ENCODE measurements at regions not wholly inside any gene's neighbourhood (a gene's known extent, or its start where the extent isn't known, plus 50 kb on each side); places are given as distances from the start of the nearest gene placed in this dataset.

DNA sequence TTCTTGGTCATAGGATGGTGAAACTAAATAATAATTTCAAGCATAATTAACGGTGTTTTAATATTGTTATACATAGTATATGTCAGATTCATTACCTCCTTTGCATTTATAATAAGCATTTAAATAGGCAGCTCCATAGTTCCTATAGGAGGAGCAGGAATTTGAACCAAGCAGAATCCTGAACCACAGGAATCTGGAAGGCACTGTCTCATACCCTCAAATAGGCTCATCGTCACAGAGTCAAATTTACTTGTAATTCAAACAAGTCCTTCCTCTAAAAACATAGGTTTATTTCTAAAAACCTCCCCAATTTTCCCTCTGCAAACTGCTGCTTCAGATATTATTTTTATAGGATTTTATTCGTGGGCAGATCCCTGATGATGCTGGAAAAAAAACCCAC, 376.3 kb upstream of the ARHGEF26 start:
- no peak for TF ChIP-seq POLR2AphosphoS5 (IDR thresholded peaks at IDR 0.05; ENCODE audit: low read depth, low read length)
- TF ChIP-seq, protein P1, sequence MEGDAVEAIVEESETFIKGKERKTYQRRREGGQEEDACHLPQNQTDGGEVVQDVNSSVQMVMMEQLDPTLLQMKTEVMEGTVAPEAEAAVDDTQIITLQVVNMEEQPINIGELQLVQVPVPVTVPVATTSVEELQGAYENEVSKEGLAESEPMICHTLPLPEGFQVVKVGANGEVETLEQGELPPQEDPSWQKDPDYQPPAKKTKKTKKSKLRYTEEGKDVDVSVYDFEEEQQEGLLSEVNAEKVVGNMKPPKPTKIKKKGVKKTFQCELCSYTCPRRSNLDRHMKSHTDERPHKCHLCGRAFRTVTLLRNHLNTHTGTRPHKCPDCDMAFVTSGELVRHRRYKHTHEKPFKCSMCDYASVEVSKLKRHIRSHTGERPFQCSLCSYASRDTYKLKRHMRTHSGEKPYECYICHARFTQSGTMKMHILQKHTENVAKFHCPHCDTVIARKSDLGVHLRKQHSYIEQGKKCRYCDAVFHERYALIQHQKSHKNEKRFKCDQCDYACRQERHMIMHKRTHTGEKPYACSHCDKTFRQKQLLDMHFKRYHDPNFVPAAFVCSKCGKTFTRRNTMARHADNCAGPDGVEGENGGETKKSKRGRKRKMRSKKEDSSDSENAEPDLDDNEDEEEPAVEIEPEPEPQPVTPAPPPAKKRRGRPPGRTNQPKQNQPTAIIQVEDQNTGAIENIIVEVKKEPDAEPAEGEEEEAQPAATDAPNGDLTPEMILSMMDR (IDR thresholded peaks at IDR 0.05) = no peak
- TF ChIP-seq, protein P2, sequence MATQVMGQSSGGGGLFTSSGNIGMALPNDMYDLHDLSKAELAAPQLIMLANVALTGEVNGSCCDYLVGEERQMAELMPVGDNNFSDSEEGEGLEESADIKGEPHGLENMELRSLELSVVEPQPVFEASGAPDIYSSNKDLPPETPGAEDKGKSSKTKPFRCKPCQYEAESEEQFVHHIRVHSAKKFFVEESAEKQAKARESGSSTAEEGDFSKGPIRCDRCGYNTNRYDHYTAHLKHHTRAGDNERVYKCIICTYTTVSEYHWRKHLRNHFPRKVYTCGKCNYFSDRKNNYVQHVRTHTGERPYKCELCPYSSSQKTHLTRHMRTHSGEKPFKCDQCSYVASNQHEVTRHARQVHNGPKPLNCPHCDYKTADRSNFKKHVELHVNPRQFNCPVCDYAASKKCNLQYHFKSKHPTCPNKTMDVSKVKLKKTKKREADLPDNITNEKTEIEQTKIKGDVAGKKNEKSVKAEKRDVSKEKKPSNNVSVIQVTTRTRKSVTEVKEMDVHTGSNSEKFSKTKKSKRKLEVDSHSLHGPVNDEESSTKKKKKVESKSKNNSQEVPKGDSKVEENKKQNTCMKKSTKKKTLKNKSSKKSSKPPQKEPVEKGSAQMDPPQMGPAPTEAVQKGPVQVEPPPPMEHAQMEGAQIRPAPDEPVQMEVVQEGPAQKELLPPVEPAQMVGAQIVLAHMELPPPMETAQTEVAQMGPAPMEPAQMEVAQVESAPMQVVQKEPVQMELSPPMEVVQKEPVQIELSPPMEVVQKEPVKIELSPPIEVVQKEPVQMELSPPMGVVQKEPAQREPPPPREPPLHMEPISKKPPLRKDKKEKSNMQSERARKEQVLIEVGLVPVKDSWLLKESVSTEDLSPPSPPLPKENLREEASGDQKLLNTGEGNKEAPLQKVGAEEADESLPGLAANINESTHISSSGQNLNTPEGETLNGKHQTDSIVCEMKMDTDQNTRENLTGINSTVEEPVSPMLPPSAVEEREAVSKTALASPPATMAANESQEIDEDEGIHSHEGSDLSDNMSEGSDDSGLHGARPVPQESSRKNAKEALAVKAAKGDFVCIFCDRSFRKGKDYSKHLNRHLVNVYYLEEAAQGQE (IDR thresholded peaks at IDR 0.05; ENCODE audit: insufficient read depth in 1 of 2, low read depth in 2 of 2, low read length in 1 of 2) = no peak

Data from Panc1 (cell line).